ENCODE measurements at regions not wholly inside any gene's neighbourhood (a gene's known extent, or its start where the extent isn't known, plus 50 kb on each side); places are given as distances from the start of the nearest gene placed in this dataset.

GRCh38 chr2:194176134-194176533, 1480.9 kb upstream of the SLC39A10 start:
- DNase-seq = no peak

DNA sequence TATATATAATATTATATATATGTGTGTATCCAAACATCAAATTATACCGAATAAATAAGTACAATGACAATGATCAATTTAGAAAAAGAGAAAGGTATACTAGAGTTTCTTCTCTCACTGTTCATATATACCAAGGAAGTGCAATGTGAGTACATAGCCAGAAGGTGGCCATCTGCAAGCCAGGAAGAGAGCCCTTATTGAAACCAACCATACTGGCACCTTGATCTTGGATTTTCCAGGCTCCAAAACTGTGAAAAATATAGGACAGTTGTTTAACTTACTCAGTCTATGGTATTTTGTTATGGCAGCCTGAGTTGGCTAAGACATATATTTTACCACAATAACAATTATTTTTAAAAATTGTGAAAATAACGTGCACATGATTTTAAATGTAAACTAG, 1490.2 kb upstream of the SLC39A10 start:
- DNase-seq = no peak

- DNase-seq = no peak
Observed at GRCh38 chr2:194155431-194155830, 1501.6 kb upstream of the SLC39A10 start.

- DNase-seq = no peak
Observed at GRCh38 chr2:194151231-194151630, 1505.8 kb upstream of the SLC39A10 start.

DNA sequence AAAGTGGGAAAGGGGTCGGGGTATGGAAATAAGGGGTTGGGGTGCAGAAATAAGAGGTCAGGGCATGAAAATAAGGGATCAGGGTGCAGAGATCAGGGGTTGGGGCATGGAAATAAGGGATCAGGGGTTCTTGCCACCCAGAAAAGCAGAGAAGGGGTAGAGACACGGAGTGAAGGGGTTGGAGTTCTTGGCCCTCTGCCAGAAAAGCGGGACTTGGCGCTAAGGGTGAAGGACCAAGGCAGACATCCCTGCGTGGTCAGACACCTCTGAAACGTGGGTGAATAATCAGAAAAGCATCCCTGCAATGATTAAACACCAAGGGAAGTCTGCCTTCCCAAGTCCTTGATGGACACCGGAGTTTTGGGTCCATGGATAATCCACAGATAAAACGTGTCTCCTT, 1521.6 kb upstream of the SLC39A10 start:
- no peak for DNase-seq

DNA sequence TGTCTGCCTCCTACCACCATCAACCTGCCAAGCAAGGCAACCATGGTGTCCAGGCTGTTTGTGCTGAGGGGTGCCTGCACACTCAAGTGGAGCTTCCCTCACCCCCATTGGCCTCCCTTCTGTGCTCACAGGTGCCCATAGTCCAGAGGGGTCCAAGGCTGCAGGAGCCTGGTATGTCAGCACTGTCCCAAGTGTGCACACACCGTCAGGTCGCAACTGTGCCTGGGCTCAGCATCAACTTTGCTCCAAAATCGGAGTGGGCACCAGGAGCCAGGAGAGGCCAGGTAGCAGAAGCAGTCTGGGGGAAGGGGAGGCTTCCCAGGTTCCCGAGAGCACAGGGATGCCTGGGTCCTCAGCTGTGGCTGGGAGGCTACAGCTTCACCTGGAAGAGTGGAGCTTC, 1528.2 kb upstream of the SLC39A10 start:
- no peak for DNase-seq

DNA sequence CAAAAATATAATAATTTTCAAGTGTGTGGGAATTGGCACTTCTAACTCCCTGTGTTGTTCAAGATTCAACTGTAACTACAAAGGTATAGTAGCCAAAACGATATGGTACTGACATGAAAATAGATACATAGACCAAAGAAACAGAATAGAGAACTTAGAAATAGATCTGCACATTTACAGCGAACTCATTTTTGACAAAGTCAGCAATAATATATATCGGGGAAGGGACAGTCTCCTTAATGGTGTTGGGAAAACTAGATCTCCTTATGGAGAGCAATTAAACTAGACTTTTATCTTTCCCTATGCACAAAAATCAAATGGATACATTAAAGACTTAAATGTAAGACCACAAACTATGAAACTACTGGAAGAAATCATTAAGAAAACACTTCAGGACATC, 1530.6 kb upstream of the SLC39A10 start:
- DNase-seq = no peak

DNA sequence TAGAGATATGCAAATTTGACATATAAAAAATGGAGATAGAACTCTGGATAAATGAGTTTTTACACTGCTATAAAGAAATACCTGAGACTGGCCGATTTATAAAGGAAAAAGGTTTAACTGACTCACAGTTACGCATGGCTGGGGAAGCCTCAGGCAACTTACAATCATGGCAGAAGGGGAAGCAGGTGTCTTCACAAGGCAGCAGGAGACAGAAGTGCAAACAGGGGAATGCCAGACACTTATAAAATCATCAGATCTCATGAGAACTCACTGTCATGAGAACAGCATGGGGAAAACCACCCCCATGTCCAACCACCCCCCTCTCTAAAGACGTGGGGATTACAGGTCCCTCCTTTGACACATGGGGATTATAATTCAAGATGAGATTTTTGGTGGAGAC, 1540.2 kb upstream of the SLC39A10 start:
- DNase-seq = no peak

DNA sequence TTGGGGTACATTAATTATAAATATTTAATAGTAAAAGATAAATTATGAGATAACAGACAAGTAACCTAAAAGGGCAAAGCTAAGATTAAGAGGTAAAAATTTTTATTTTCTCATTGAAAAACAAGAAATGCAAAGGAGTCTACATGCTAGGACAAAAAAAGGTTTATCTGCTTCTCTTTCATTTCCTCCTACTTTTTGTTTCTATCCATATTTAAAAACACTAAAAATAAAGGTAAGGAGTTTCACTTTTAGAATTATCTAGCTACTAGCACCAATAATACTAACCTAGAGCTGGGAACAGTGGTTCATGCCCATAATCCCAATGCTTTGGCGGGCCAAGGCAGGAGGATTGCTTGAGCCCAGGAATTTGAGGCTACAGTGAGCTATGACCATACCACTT, 1551.7 kb upstream of the SLC39A10 start:
- no peak for DNase-seq

DNA sequence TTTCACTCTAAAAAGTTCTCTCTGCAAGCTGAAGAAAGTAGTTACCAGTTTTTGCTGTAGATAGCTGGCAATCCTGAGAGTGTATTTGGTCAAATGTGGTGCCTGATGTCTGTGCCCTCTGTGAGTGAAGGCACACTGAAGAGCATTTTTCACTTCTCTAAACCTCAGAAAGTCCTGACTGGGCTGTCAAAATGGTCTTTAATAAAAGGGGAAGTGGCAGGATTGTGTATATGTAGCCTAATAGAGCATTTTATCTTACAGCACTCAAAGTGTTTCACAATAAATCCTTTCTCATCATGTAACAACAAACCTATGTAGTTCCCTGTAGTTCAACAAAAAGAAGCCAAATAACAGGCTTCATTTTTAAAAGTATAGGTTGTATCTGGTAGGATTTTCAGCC, 1552.3 kb upstream of the SLC39A10 start:
- no peak for DNase-seq

GRCh38 chr2:194103941-194104659, 1552.9 kb upstream of the SLC39A10 start:
- no peak for DNase-seq

GRCh38 chr2:194102546-194102945, 1554.5 kb upstream of the SLC39A10 start:
- no peak for DNase-seq

GRCh38 chr2:194100201-194100600, 1556.8 kb upstream of the SLC39A10 start:
- DNase-seq = no peak

- no peak for DNase-seq
Observed at GRCh38 chr2:194096402-194096801, 1560.6 kb upstream of the SLC39A10 start.

DNA sequence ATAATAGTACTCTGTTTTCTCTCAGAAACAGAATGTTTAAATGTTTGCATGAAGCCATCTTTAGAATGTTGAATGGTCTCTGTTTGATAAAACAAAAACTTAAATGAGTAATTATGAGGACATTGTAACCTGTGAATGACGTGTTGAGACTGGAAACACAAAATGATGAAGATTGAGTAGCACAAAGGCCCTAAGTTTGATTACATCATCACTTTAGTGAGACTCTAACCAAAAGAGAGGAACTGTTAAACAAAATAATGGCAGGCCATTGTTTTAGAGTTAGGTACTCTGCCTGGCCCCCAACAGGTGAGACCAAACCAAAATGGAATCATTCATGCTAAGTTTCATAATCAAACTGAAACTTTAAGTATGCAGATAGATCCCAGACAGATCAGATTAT, 1561.7 kb upstream of the SLC39A10 start:
- no peak for DNase-seq

DNA sequence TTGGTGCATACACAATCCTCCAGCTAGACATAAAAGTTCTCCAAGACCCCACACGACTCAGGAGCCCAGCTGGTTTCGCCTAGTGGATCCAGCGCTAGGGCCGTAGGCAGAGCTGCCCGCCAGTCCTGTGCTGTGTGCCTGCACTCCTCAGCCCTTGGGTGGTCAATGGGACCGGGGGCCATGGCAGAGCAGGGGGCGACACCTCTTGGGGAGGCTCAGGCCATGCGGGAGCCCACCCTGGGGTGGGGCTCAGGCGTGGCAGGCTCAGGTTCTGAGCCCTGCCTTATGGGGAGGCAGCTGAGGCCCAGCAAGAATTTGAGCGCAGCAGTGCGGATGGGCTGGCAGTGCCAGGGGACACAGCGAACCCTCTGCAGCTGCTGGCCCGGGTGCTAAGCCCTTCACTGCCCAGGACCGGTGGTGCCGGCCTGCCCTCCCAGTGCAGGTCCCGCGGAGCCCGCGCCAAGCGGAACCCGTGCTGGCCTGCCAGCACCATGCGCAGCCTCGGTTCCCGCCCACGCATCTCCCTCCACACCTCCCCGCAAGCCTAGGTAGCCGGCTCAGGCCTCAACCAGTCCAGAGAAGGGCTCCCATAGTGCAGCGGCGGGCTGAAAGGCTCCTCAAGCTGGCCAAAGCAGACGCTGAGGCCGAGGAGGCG, 1566.6 kb upstream of the SLC39A10 start:
- DNase-seq = no peak

DNA sequence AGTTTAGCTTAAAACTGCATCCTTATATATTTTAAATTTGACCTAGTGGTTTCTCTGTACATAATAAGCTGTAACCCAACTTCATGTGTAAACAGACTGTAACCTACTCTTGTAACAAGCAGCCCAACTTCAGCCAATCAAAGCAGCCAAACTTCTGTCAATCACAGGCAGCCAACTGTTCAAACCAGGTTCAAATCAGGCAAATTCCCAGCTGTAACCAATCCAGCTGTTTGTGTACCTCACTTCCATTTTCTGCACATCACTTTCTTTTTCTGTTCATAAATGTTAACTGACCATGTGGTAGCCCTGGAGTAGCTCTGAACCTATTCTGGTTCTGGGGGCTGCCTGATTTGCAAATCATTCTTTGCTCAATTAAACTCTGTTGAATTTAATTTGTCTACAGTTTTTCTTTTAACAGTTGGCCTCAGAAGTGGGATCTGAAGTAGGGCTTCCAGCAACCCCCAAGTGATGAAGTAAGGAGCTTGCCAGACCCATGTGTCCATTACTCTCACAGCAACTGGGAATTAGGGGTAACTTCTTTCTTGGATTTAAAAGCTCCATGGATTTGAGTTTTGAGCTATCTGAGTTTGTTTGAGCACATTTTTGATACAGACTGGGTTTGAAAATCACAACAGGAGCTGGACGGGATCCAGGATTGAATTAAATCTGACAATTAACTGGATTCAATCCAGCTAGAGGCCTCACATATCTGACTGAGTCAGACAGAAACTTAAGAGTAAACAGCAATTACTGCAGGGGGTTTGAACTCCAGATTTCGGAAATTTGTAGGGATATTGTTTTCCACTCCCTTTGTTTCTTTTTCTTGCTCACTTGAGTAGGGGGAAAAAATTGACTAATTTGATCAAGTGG, 1569.7 kb upstream of the SLC39A10 start:
- no peak for DNase-seq

DNA sequence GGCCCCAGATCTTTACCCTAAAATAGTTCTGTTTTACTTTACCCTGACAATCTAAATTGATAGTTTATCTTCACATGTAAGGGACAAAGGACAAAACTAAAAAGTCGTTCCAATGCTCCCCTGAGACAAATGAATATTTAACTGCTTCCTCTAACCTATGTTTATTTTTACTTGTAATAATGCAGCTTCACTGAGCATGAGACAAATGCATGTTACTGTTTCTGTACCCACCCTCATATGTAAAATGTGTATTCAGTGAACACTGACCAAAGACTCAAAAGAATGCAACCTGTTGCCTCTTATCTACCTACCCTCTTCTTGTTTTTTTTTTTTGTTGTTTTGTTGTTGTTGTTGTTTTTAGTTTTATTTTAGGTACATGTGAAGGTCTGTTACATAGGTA, 1570.9 kb upstream of the SLC39A10 start:
- DNase-seq = no peak

DNA sequence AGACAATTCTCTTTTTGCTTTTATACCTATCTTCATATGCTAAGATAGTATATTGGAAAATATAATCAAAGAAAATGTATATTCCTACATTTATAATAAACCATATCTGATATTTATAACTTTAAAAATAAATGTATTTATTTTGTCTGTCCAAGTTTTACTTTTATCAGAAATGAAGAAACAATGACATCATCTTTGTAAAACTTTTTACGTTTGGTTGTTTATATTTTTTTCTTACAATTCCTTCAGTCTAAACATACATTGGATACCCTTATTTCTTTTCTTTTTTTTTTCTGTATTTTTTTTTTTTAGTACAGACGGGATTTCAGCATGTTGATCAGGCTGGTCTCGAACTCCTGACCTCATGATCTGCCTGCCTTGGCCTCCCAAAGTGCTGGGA, 1577.0 kb upstream of the SLC39A10 start:
- no peak for DNase-seq

DNA sequence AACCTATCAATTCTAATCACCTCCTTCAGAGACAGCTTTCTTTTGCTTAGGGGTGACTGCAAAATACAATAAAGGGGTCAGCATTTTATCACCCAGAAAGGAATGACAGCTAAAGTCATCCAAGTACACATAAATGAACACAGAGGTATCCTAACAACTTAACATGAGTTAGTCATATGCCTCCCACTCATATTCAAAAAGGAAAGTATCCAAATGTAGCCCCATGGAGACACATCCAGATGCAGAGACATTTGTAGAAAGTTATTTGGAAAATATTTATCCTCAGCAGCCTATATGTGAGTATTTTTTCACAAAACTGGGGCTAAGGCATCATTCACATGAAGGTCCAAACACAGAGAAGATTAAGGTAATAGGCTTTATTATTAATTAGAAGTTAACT, 1579.7 kb upstream of the SLC39A10 start:
- DNase-seq = no peak

DNA sequence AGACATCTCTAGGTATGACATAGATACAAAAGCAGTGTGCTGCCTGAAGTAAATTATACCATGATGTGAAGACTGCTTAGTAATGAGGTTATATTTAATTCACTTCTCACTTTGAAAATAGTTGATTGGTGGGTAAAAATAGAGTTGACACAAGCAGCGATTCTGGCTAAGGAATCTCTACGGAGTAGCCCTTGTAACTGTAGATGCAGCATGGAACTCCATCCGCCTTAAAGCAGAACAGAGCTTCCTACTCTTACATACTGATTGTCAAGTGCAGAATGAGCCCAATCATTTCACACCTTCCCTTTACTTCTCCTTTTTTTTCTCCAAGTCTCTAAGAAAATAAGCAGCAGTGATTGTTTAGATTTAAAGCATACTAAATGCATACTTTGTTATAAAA, 1594.6 kb upstream of the SLC39A10 start:
- no peak for DNase-seq

- DNase-seq = no peak
Observed at GRCh38 chr2:194060269-194060668, 1596.8 kb upstream of the SLC39A10 start.

DNA sequence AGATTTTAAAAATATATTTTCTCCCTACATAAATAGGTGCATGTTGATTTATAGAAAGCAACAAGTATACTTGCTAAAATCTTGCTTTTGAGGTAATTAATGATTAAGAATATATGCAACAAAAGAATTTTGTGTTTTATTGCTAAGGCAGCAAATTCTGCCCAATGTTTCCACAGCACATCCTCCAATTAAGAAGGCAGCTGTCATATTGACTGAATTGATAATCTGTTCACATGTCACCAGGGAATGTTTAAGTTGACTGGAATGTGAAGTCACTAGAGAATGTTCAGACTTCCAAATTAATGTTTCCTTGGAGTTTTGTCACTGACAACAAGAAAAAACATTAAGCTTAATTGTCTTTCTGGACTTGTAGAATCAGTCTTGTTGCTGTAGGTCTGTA, 1602.7 kb upstream of the SLC39A10 start:
- DNase-seq = no peak

DNA sequence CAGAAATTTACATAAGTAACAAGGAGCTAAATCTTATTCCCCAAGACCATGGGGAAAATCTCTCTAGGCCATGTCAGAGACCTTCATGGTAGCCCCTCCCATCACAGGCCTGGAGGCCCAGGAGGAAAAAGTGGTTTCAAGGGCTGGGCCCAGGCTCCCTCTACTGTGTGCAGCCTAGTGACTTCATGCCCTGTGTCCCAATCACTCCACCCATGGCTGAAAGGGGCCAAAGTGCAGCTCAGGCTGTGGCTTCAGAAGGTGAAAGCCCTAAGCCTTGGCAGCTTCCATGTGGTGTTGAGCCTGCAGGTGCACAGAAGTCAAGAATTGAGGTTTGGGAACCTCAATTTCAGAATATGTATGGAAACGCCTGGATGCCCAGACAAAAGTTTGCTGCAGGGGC, 1612.7 kb upstream of the SLC39A10 start:
- DNase-seq = no peak
